ENCODE measurements at regions not wholly inside any gene's neighbourhood (a gene's known extent, or its start where the extent isn't known, plus 50 kb on each side); places are given as distances from the start of the nearest gene placed in this dataset.

GRCh38 chr5:1942630-1943029, 59.9 kb upstream of the IRX4 start:
- DNase-seq: no peak

GRCh38 chr5:1942158-1942557, 59.4 kb upstream of the IRX4 start:
- DNase-seq: no peak

GRCh38 chr5:1939256-1939655, 56.5 kb upstream of the IRX4 start:
- no peak for DNase-seq

- no peak for DNase-seq
Measured at GRCh38 chr5:1938310-1939000, 55.7 kb upstream of the IRX4 start.

GRCh38 chr5:1937590-1937989, 54.9 kb upstream of the IRX4 start:
- no peak for DNase-seq

- no peak for DNase-seq
Measured at GRCh38 chr5:1936901-1937300, 54.2 kb upstream of the IRX4 start.

GRCh38 chr5:1936413-1936812, 53.7 kb upstream of the IRX4 start:
- DNase-seq: no peak

GRCh38 chr5:1934801-1935429, 52.2 kb upstream of the IRX4 start:
- no peak for DNase-seq

- DNase-seq: no peak
Measured at GRCh38 chr5:1934056-1934394, 51.3 kb upstream of the IRX4 start.

- no peak for DNase-seq
Measured at GRCh38 chr5:1933364-1934055, 50.8 kb upstream of the IRX4 start.

All from activated T-cell treated with anti-CD3 and anti-CD28 coated beads for 4 hours (primary cell).